KMS-11 (cell line): ENCODE measurements at regions not wholly inside any gene's neighbourhood (a gene's known extent, or its start where the extent isn't known, plus 50 kb on each side); places are given as distances from the start of the nearest gene placed in this dataset.

ENCODE experiments used
- H2AFZ ChIP-seq: fragments of 200-600 bp; sonication (generic); 2 replicates; pipeline ENCODE4 v1.6.1; 2016; ENCODE audit warnings: antibody characterized with exemption, mixed run types, low read depth
- H3K27ac ChIP-seq: fragments of 200-600 bp; sonication (generic); 2 replicates; pipeline ENCODE4 v1.6.1; 2016; ENCODE audit warnings: mild to moderate bottlenecking, mixed run types
- H3K27me3 ChIP-seq: fragments of 200-600 bp; sonication (generic); 2 replicates; pipeline ENCODE4 v1.6.1; 2017; ENCODE audit warnings: mild to moderate bottlenecking, low read depth, mixed run types, moderate library complexity; ENCODE audit not compliant: insufficient read depth
- H3K36me3 ChIP-seq: fragments of 200-600 bp; sonication (generic); 2 replicates; pipeline ENCODE4 v1.6.1; 2017; ENCODE audit warnings: mild to moderate bottlenecking, mixed run types; ENCODE audit not compliant: insufficient read depth
- H3K4me1 ChIP-seq: fragments of 200-600 bp; sonication (generic); 2 replicates; pipeline ENCODE4 v1.6.1; 2016; ENCODE audit warnings: mild to moderate bottlenecking, low read depth, mixed run types; ENCODE audit not compliant: poor library complexity, severe bottlenecking
- H3K4me2 ChIP-seq: fragments of 200-600 bp; sonication (generic); 2 replicates; pipeline ENCODE4 v1.7.0; 2016; ENCODE audit warnings: mild to moderate bottlenecking, mixed run types
- H3K4me3 ChIP-seq: fragments of 200-600 bp; sonication (generic); IDR thresholded peaks from 2 replicates; pipeline ENCODE4 v1.6.1; 2017; ENCODE audit warnings: low read depth, low read length, mixed read lengths; ENCODE audit not compliant: insufficient read depth
- H3K79me2 ChIP-seq: fragments of 200-600 bp; sonication (generic); 2 replicates; pipeline ENCODE4 v1.6.1; 2016; ENCODE audit warnings: low read depth, mixed run types; ENCODE audit not compliant: insufficient read depth
- H3K9ac ChIP-seq: fragments of 200-600 bp; sonication (generic); 2 replicates; pipeline ENCODE4 v1.6.1; 2016; ENCODE audit warnings: mild to moderate bottlenecking, mixed run types
- H4K20me1 ChIP-seq: fragments of 200-600 bp; sonication (generic); 2 replicates; pipeline ENCODE4 v1.6.1; 2016; ENCODE audit warnings: mild to moderate bottlenecking, mixed run types; ENCODE audit not compliant: insufficient read depth
- CTCF ChIP-seq: fragments of 200-600 bp; sonication (generic); conservative IDR thresholded peaks from 2 replicates; pipeline ENCODE4 v1.6.1; 2017; ENCODE audit warnings: low read depth, mild to moderate bottlenecking, antibody characterized with exemption, low read length, moderate library complexity, mixed read lengths

GRCh38 chr5:68057191-68057590 is 158.4 kb upstream of the PIK3R1 start:
- no peaks in the 10 kb centered on the region for H3K4me1 ChIP-seq
- H3K9ac ChIP-seq: no peak overlapping the region
- H4K20me1 ChIP-seq: no peaks in the 10 kb centered on the region
- no peak overlapping the region for H2AFZ ChIP-seq
- H3K27me3 ChIP-seq: no peaks in the 10 kb centered on the region
- no peaks in the 10 kb centered on the region for H3K36me3 ChIP-seq
- no peaks in the 10 kb centered on the region for H3K79me2 ChIP-seq
- no peak overlapping the region for H3K27ac ChIP-seq
- no peak overlapping the region for H3K4me3 ChIP-seq
- TF ChIP-seq CTCF: no peak
- H3K4me2 ChIP-seq: no peak overlapping the region

GRCh38 chr5:68055686-68056085 is 159.9 kb upstream of the PIK3R1 start:
- no peak overlapping the region for H2AFZ ChIP-seq
- no peaks in the 10 kb centered on the region for H4K20me1 ChIP-seq
- H3K4me1 ChIP-seq: no peaks in the 10 kb centered on the region
- no peak for TF ChIP-seq CTCF
- no peak overlapping the region for H3K4me3 ChIP-seq
- no peaks in the 10 kb centered on the region for H3K36me3 ChIP-seq
- H3K4me2 ChIP-seq: no peak overlapping the region
- no peaks in the 10 kb centered on the region for H3K79me2 ChIP-seq
- H3K9ac ChIP-seq: no peak overlapping the region
- H3K27me3 ChIP-seq: no peaks in the 10 kb centered on the region
- H3K27ac ChIP-seq: no peak overlapping the region

GRCh38 chr5:68054638-68055037 is 160.9 kb upstream of the PIK3R1 start:
- Histone ChIP-seq H3K36me3 (no peaks in the 10 kb centered on the region), H3K79me2 (no peaks in the 10 kb centered on the region), H3K4me1 (no peaks in the 10 kb centered on the region), H3K4me3 (no peak overlapping the region), H3K27me3 (no peaks in the 10 kb centered on the region), H3K9ac (no peak overlapping the region), H3K27ac (no peak overlapping the region), H4K20me1 (no peaks in the 10 kb centered on the region), H3K4me2 (no peak overlapping the region), H2AFZ (no peak overlapping the region)
- no peak for TF ChIP-seq CTCF

- no peak overlapping the region for H3K27ac ChIP-seq
- no peak overlapping the region for H3K4me3 ChIP-seq
- no peaks in the 10 kb centered on the region for H3K36me3 ChIP-seq
- no peak for TF ChIP-seq CTCF
- no peak overlapping the region for H3K9ac ChIP-seq
- no peaks in the 10 kb centered on the region for H3K4me1 ChIP-seq
- H3K4me2 ChIP-seq: no peak overlapping the region
- no peak overlapping the region for H2AFZ ChIP-seq
- no peaks in the 10 kb centered on the region for H4K20me1 ChIP-seq
- no peaks in the 10 kb centered on the region for H3K79me2 ChIP-seq
- H3K27me3 ChIP-seq: no peaks in the 10 kb centered on the region
Observed at GRCh38 chr5:68053202-68053601, 162.4 kb upstream of the PIK3R1 start.
